IMR-90 (cell line): ENCODE measurements at regions not wholly inside any gene's neighbourhood (a gene's known extent, or its start where the extent isn't known, plus 50 kb on each side); places are given as distances from the start of the nearest gene placed in this dataset.

ENCODE experiments used
- ATAC-seq: fragments of 200-7000 bp; cut with Tn5 transposase; 2 replicates; pipeline ENCODE4 v1.9.1; 2020; ENCODE audit warnings: low read depth, mild to moderate bottlenecking, moderate library complexity
- BruUV-seq: library from RNA; stranded (reverse); fragments of 400-500 nt; replicated peaks from 2 replicates; lab custom pipeline; 2021; lab: Mats Ljungman, UMichigan
- CTCF ChIA-PET: fragments of 300-600 bp; formaldehyde crosslinking; extraction: SDS; loops from one replicate; lab custom pipeline; 2021; ENCODE audit warnings: antibody characterized with exemption; lab: Yijun Ruan, JAX
- POLR2A ChIA-PET: fragments of 300-600 bp; sonication (Branson Sonifier 250); formaldehyde crosslinking; loops from one replicate; lab custom pipeline; 2022; ENCODE audit warnings: antibody characterized with exemption; ENCODE audit not compliant: unreplicated experiment; lab: Charles Lee
- DNase-seq: peaks from one replicate; pipeline ENCODE4 v3.0.0; 2013
- H2AFZ ChIP-seq: replicated peaks from 2 replicates; pipeline ENCODE3; 2013; ENCODE audit warnings: low read length, mild to moderate bottlenecking; ENCODE audit not compliant: poor library complexity
- H2AK5ac ChIP-seq: 2 replicates; pipeline ENCODE4 v1.6.1; 2013; ENCODE audit warnings: low read depth, low read length, inconsistent platforms
- H2AK9ac ChIP-seq: replicated peaks from 2 replicates; pipeline ENCODE3; 2013; ENCODE audit warnings: mild to moderate bottlenecking, low read depth, low read length, moderate library complexity; ENCODE audit not compliant: poor library complexity
- H2BK120ac ChIP-seq: 2 replicates; pipeline ENCODE4 v1.6.1; 2013; ENCODE audit warnings: low read depth, low read length, inconsistent platforms
- H2BK15ac ChIP-seq: 3 replicates; pipeline ENCODE4 v1.6.1; 2013; ENCODE audit warnings: low read depth, low read length, inconsistent platforms
- H2BK20ac ChIP-seq: 2 replicates; pipeline ENCODE4 v1.6.1; 2013; ENCODE audit warnings: low read depth, mild to moderate bottlenecking, inconsistent platforms, low read length, moderate library complexity
- H2BK5ac ChIP-seq: 2 replicates; pipeline ENCODE4 v1.6.1; 2013; ENCODE audit warnings: mild to moderate bottlenecking, low read depth, low read length, inconsistent platforms; ENCODE audit not compliant: poor library complexity, severe bottlenecking
- H3K14ac ChIP-seq: replicated peaks from 2 replicates; pipeline ENCODE4 v1.6.1; 2013; ENCODE audit warnings: low read depth, low read length, inconsistent platforms
- H3K18ac ChIP-seq: 2 replicates; pipeline ENCODE4 v1.6.1; 2013; ENCODE audit warnings: low read depth, low read length, control low read depth
- H3K23ac ChIP-seq: 2 replicates; pipeline ENCODE4 v1.6.1; 2013; ENCODE audit warnings: low read depth, low read length, inconsistent platforms
- H3K27ac ChIP-seq: 2 replicates; pipeline ENCODE4 v1.5.1; 2013; ENCODE audit warnings: mild to moderate bottlenecking, control low read depth, low read length; ENCODE audit not compliant: insufficient read depth
- H3K27me3 ChIP-seq: 2 replicates; pipeline ENCODE4 v1.6.1; 2013; ENCODE audit warnings: low read length; ENCODE audit not compliant: control insufficient read depth, insufficient read depth
- H3K36me3 ChIP-seq: 2 replicates; pipeline ENCODE4 v1.6.1; 2013; ENCODE audit warnings: low read length, mixed read lengths; ENCODE audit not compliant: control insufficient read depth, insufficient read depth
- H3K4ac ChIP-seq: 2 replicates; pipeline ENCODE4 v1.6.1; 2013; ENCODE audit warnings: low read depth, low read length, inconsistent platforms
- H3K4me1 ChIP-seq: 2 replicates; pipeline ENCODE4 v1.6.1; 2013; ENCODE audit warnings: low read length, mixed read lengths; ENCODE audit not compliant: control insufficient read depth, insufficient read depth
- H3K4me2 ChIP-seq: 2 replicates; pipeline ENCODE4 v1.6.1; 2013; ENCODE audit warnings: low read depth, mild to moderate bottlenecking, control low read depth, low read length, moderate library complexity
- H3K4me3 ChIP-seq: 2 replicates; pipeline ENCODE4 v1.5.1; 2013; ENCODE audit warnings: low read depth, mild to moderate bottlenecking, control low read depth, low read length, moderate library complexity; ENCODE audit not compliant: insufficient read depth
- H3K56ac ChIP-seq: 2 replicates; pipeline ENCODE4 v1.6.1; 2013; ENCODE audit warnings: low read length, inconsistent platforms; ENCODE audit not compliant: insufficient read depth; ENCODE audit errors: extremely low read depth
- H3K79me1 ChIP-seq, 2 experiments: 2 replicates each; pipeline ENCODE4 v1.6.1; 2013; ENCODE audit warnings: low read length in 2 of 2, inconsistent platforms in 1 of 2, low read depth in 1 of 2
- H3K9ac ChIP-seq: 2 replicates; pipeline ENCODE4 v1.6.1; 2013; ENCODE audit warnings: low read depth, low read length, control low read depth
- H3K9me1 ChIP-seq: 2 replicates; pipeline ENCODE4 v1.6.1; 2013; ENCODE audit warnings: low read length, inconsistent platforms; ENCODE audit not compliant: insufficient read depth
- H3K9me3 ChIP-seq: 2 replicates; pipeline ENCODE4 v1.6.1; 2013; ENCODE audit warnings: low read length; ENCODE audit not compliant: control insufficient read depth, insufficient read depth
- H4K20me1 ChIP-seq: 2 replicates; pipeline ENCODE4 v1.6.1; 2013; ENCODE audit warnings: low read length, inconsistent platforms; ENCODE audit not compliant: insufficient read depth
- H4K5ac ChIP-seq: 2 replicates; pipeline ENCODE4 v1.6.1; 2013; ENCODE audit warnings: mild to moderate bottlenecking, low read depth, low read length, control low read depth
- H4K8ac ChIP-seq, 2 experiments: 2 replicates each; pipeline ENCODE4 v1.6.1; 2013; ENCODE audit warnings: low read depth in 2 of 2, low read length in 2 of 2, control low read depth in 1 of 2, inconsistent platforms in 1 of 2
- H4K91ac ChIP-seq: 2 replicates; pipeline ENCODE4 v1.6.1; 2013; ENCODE audit warnings: low read depth, low read length, inconsistent platforms; ENCODE audit not compliant: insufficient read depth
- CEBPB ChIP-seq: IDR thresholded peaks from 2 replicates; pipeline ENCODE4 v1.6.1; 2012; ENCODE audit warnings: low read depth, low read length, improper control_type of control experiment
- MAFK ChIP-seq: IDR thresholded peaks from 2 replicates; pipeline ENCODE4 v1.6.1; 2012; ENCODE audit warnings: low read depth, low read length, improper control_type of control experiment
- MAZ ChIP-seq: IDR thresholded peaks from 2 replicates; pipeline ENCODE4 v1.6.1; 2012; ENCODE audit warnings: low read depth, mild to moderate bottlenecking, low read length, improper control_type of control experiment, moderate library complexity, borderline replicate concordance
- MXI1 ChIP-seq: IDR thresholded peaks from 2 replicates; pipeline ENCODE4 v1.6.1; 2012; ENCODE audit warnings: low read depth, mild to moderate bottlenecking, low read length, moderate library complexity, borderline replicate concordance
- POLR2A ChIP-seq: IDR thresholded peaks from 2 replicates; pipeline ENCODE4 v1.6.1; 2012; ENCODE audit warnings: mild to moderate bottlenecking, low read depth, low read length
- RFX5 ChIP-seq: IDR thresholded peaks from 2 replicates; pipeline ENCODE4 v1.8.0; 2012; ENCODE audit warnings: low read depth, mild to moderate bottlenecking, low read length, moderate library complexity
- SMC3 ChIP-seq: fragments of 150-350 bp; IDR thresholded peaks from 2 replicates; pipeline ENCODE4 v1.6.1; 2016; ENCODE audit warnings: low read depth, mild to moderate bottlenecking, antibody characterized with exemption, low read length, moderate library complexity
- WGBS, 2 experiments: methylation state at CpG; one replicate each; pipeline versions ENCODE4 v1.1.5 to v1.1.7; 2013; ENCODE audit warnings: missing lambda C conversion rate in 2 of 2; ENCODE audit not compliant: insufficient read length in 1 of 2; ENCODE audit errors: extremely low coverage in 2 of 2; 5-methylcytosine and 5-hydroxymethylcytosine counted together
- dilution Hi-C: fragments of 300-500 bp; cut with HindIII; formaldehyde crosslinking; loops from one replicate; pipeline ENCODE4 v1.14.3; 2018; ENCODE audit warnings: low sequenced_read_pairs; ENCODE audit not compliant: unreplicated experiment
- in situ Hi-C: fragments of 300-500 bp; cut with MboI; formaldehyde crosslinking; loops from 3 replicates; pipeline ENCODE4 v1.14.3; 2019; ENCODE audit warnings: low sequenced_read_pairs, inconsistent platforms, mixed read lengths
- intact Hi-C: fragments of 100-400 bp; cut with micrococcal nuclease; formaldehyde crosslinking; loops from 2 replicates; pipeline ENCODE4 v1.10.0; 2022
- TF ChIP-seq, protein P1 (sequence below): fragments of 150-350 bp; IDR thresholded peaks from 2 replicates; pipeline ENCODE4 v1.6.1; 2016; ENCODE audit warnings: low read depth, mild to moderate bottlenecking, low read length, moderate library complexity, borderline replicate concordance

DNA sequence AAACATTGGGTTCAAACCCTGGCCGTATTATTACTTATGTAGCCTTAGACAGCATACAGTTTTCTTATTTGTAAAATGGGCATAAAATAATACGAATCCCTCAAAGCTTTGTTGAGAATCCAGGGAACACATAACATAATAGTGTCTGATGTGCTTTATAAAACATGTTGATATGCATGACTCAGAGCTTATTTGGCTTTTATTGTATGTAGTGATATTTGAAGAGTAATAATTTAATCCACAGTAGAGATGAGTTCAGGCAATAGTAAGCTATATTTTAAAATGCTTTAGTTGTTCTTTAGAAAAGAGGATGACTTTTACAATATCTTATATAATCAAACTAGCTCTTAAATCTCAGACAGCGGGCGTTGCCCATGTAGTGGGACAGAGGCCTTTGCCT, 176.4 kb downstream of the SIM1 start:
- no CpG with 5 or more reads among the region's 4 CpGs for WGBS, 2 experiments
- no peak for ATAC-seq
- ChIA-PET CTCF (no interaction called here), POLR2A (no interaction called here)
- H4K5ac ChIP-seq, result no peak overlapping the region
- H3K23ac ChIP-seq, result no peak overlapping the region
- no peak overlapping the region for H2AK5ac ChIP-seq
- no peak overlapping the region for H2BK5ac ChIP-seq
- no peak overlapping the region for H3K18ac ChIP-seq
- no peak overlapping the region for H4K91ac ChIP-seq
- no peaks in the 10 kb centered on the region for H4K20me1 ChIP-seq
- no peak overlapping the region for H3K56ac ChIP-seq
- no peak overlapping the region for H3K9ac ChIP-seq
- no peaks in the 10 kb centered on the region; the same call in 1 of the 2 replicates for H3K9me1 ChIP-seq
- no peak for DNase-seq
- no peak overlapping the region for H2BK120ac ChIP-seq
- H2AK9ac ChIP-seq, result no peak overlapping the region
- in situ Hi-C loops (no loop called here), intact Hi-C loops (no loop called here), dilution Hi-C loops (no loop called here)
- H3K4ac ChIP-seq, result no peak overlapping the region
- no peak overlapping the region for H2BK20ac ChIP-seq
- no peaks in the 10 kb centered on the region for H3K27me3 ChIP-seq
- no peak overlapping the region for H3K14ac ChIP-seq
- no peak overlapping the region for H3K4me2 ChIP-seq
- no peak overlapping the region for H3K4me3 ChIP-seq
- H2BK15ac ChIP-seq, result no peak overlapping the region
- H3K4me1 ChIP-seq, result no peaks in the 10 kb centered on the region; the same call in 1 of the 2 replicates
- H3K27ac ChIP-seq, result no peak overlapping the region
- H3K36me3 ChIP-seq, result no peaks in the 10 kb centered on the region
- TF ChIP-seq CEBPB, result no peak
- TF ChIP-seq SMC3, result no peak
- TF ChIP-seq, protein P1, sequence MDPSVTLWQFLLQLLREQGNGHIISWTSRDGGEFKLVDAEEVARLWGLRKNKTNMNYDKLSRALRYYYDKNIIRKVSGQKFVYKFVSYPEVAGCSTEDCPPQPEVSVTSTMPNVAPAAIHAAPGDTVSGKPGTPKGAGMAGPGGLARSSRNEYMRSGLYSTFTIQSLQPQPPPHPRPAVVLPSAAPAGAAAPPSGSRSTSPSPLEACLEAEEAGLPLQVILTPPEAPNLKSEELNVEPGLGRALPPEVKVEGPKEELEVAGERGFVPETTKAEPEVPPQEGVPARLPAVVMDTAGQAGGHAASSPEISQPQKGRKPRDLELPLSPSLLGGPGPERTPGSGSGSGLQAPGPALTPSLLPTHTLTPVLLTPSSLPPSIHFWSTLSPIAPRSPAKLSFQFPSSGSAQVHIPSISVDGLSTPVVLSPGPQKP, result no peak
- TF ChIP-seq MAZ, result no peak
- TF ChIP-seq MAFK, result no peak
- TF ChIP-seq POLR2A, result no peak
- no peak for TF ChIP-seq RFX5
- TF ChIP-seq MXI1, result no peak
- no peak overlapping the region for H4K8ac ChIP-seq
- BruUV-seq, result no TSS peak
- H3K9me3 ChIP-seq, result no peaks in the 10 kb centered on the region
- no peak overlapping the region for H2AFZ ChIP-seq
- no peaks in the 10 kb centered on the region for H3K79me1 ChIP-seq
